ENCODE measurements at regions not wholly inside any gene's neighbourhood (a gene's known extent, or its start where the extent isn't known, plus 50 kb on each side); places are given as distances from the start of the nearest gene placed in this dataset.
"Not testable (repeated sequence)": the region's sequence is repeated elsewhere in the genome, so short reads cannot be mapped to it uniquely, and the experiment has no call there.

DNA sequence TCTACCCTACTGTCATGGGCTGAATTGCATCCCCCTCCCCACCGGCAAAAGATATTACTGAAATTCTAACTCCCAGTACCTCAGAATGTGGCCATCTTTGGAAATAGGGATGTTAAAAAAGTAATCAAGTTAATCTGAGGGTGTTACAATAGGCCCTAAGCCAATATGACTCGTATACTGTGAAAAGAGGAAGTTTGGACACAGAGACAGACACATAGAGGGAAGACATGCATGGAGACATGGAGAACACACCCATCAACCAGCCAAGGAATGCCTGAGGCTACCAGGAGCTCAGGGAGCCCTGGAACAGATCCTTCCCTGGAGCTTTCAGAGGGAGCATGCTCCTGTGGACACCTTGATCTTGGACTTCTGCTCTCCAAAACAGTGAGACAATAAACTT is 138.2 kb upstream of the ADO start:
- DNase-seq: no peak

DNA sequence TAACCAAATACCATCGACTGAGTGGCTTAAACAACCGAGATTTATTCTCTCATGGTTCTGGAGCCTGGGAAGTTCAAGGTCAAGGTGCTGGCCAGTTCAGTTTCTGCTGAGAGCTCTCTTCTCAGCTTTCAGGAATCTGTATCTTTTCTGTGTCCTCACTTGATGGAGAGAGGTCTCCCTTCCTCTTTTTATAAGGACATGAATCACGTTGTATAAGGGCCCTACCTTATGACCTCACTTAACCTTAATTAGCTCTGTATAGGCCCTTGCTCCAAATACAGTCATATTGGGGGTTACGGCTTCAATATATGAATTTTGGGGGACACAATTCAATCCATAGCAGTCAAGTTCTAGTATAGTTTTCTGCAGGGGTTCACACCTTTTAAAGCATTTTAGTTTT is 135.2 kb upstream of the ADO start:
- no peak for DNase-seq

GRCh38 chr10:62671104-62671503 is 133.4 kb upstream of the ADO start:
- no peak for DNase-seq

GRCh38 chr10:62681211-62681940 is 123.1 kb upstream of the ADO start:
- peak; percentile 52 for DNase-seq

- DNase-seq: no peak
Measured at GRCh38 chr10:62684911-62685310, 119.6 kb upstream of the ADO start.

DNA sequence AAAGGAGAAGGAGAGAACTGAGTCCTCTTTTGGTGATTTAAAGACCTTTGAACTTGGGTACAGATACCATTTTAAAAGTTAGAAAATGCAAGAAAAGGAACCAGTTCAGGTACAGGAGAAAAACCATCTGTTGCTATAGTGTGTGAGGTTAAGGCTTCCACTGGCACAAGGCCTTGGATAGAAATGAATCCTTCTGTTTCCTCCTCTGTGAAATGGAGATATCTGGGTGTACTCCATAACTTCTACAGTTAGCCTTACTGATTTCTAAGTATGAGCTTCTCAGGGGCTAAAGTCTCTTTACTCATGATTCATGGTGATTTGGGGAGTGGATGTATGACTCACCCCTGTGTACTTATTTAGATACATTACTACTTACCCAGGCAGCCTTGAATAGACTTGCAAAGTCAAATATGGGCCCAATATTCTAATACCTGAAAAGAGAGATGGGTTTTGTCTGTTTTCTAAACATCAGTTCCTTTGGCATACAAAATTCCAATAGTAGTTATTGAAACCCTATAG is 117.2 kb upstream of the ADO start:
- no peak for DNase-seq

GRCh38 chr10:62688971-62689700 is 115.4 kb upstream of the ADO start:
- no peak for DNase-seq

DNA sequence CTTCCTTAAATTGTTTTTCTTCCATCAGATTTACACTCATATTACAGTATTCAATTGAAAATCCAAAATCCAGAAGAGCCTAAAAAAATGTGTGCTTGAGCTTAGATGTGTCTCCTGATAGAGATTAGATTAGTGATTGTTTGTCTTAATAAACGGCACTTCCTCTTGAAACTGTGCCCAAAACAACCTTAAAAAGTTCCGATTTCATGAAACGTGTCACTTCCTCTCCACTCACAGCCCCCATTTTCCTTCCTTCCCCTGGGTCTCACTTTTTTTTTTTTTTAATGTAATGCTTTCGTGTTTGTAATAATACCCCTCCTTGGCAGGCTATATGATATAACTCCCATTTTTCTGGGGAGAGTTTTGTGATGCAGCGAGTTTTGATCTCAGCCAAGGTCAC is 114.8 kb upstream of the ADO start:
- DNase-seq: no peak

DNA sequence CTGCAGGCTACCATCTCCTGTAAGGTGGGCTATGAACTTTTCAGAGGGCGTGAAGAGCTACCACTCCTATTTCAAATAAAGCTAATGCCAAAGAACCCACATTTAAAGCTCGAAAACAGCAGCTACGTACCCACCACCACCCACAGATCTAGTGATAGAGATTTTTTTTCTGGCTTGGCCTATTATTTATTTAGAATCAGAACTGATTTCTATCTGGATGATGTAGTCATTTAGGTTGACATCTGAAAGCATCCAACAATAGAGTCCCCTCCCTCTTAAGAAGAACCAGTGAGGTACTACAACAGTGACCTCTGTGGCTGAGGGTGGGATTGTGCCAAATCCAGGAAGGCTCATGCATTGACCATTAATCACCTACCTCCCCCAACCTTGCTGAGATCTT is 113.8 kb upstream of the ADO start:
- no peak for DNase-seq

GRCh38 chr10:62691336-62691735 is 113.2 kb upstream of the ADO start:
- no peak for DNase-seq

- DNase-seq: no peak
Measured at GRCh38 chr10:62692085-62692484, 112.4 kb upstream of the ADO start.

DNA sequence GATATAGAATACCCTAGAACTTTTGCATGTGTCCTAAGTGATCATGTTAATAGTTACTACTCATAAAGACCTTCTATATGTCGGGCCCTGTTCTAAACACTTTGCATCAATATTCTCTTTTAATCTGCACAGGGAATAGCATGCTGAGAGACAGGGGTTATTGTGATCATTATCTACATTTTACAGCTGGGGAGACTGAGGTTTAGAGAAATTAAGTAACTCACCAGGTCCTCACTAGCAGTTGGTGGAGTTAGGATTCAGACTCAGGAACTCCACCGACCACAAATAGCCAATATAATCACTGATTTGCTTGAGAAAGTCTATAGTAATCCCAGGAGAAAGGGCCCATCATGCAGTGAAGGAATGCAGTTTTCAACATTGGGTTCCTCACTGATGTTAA is 111.2 kb upstream of the ADO start:
- no peak for DNase-seq

DNA sequence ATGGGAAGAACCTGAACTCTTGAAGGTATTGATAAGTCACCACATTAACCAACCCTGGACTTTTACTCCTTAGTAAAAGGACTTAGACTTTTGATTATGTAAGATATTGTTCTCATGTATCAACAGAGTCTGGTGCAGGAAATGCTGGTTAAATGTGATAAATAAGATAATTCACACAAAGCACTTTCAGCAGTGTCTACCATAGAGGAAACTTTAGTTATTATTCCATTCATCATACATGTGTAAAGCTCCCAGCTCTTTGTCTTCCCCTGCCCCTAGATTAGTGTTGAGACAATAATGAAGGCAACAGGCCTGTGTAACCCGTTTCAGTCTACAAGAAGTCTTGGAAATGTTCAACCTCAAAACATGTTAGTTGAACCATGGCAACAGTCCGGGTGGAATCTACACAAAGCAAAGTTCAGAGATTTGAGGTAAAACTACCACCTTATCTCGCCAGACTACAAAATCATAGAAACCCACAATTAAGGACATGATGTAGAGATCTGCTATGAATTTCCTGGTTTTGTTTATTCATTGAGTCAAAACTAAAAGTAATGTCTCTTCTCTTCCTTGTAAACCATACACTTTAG is 109.9 kb upstream of the ADO start:
- no peak for DNase-seq

DNA sequence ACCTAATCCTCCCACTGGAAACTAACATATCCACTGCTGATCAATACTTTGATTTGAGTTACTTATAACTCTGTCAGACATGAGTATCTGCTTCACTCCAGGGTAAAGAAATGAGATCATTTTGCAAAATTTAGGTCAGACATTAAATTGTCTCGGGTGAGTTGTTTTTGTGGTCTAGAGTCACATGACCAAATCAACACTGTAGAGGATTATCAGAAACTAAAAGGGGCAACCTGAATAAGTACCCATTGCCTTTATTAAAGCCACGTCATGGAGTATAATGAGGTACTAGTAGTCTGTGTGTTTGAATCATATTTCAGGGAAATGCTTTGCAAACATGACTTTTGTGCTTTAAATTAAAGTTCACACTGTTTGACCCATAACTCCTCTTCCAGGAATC is 107.7 kb upstream of the ADO start:
- no peak for DNase-seq

DNA sequence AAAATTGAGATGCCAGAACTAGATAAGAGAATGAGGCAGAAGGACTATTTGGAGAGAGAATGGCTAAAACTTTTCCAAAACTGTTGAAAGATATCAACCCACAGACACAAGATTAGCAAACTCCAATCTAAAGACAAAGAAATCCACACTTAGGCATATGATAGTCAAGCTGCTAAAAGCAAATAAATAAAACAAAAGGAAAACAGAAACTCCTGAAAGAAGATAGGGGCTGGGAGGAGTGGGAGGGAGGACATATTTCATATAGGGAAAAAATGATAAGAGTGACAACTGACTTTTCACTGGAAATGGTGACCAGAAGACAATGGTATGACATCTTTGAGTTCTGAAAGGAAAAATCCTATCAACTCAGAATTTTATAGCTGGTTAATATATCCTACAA is 105.4 kb upstream of the ADO start:
- DNase-seq: no peak

DNA sequence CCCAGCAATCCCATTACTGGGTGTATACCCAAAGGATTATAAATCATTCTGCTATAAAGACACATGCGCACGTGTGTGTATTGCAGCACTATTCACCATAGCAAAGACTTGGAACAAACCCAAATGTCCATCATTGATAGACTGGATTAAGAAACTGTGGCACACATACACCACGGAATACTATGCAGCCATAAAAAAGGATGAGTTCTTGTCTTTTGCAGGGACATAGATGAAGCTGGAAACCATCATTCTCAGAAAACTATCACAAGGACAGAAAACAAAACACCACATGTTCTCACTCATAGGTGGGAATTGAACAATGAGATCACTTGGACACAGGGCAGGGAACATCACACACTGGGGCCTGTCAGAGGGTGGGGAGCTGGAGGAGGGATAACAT is 100.4 kb upstream of the ADO start:
- DNase-seq: not testable (repeated sequence)

- DNase-seq: no peak
Measured at GRCh38 chr10:62705789-62706188, 98.7 kb upstream of the ADO start.

- DNase-seq: no peak
Measured at GRCh38 chr10:62707810-62708209, 96.7 kb upstream of the ADO start.

DNA sequence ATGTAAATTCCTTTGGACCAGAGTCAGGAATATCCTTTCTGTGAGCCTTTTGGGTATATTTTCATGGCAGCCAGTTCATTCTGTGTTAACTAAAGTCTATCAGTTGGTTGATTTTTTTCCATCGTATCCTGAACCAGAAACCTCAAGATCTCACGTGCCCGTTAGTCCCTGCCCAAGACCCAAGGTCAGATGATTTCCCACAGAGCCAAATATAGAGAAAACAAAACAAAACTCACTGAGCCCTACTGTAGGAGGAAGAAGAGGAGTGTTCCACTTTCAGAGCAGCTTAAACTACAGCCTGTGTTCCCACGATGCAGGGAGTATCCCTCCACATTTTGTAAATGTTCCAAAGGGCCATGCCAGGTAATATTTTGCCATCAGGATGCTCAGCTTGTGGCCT is 96.0 kb upstream of the ADO start:
- no peak for DNase-seq

DNA sequence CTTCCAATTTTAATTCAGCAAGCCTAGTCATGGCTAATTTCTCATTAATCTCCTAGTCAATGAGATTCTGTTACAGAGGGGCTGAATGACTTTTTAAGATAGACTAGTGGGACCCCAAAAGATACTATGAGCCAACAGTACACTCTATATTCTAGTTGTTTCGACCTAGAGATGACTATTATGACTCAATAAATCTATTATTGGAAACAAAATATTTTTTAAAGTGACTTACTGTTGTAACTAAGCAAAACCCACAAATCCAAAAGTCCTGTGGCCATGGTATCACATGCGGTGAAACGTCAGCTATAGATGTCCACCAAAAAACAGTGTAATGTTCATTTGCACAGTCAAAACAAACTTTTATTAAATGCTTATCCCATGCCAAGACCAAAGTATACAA is 95.3 kb upstream of the ADO start:
- no peak for DNase-seq

DNA sequence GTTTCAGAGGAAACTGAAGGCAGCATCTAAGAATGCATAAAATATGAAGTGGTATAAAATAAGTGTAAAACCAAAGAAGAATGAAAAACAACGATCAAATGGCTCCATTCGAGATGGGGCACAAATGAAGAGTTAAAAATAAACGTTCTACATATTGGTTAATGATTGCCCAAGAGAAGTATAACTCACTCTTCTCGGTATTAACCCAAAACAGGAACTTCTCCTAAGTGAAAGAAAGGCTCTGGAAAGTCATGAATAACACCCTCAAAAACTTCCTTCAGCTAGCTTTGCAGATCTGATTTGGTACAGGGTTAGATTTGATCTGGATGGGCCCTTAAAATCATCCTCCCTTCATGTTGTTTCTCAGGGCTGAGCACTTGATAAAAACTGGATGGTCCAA is 94.3 kb upstream of the ADO start:
- no peak for DNase-seq

DNA sequence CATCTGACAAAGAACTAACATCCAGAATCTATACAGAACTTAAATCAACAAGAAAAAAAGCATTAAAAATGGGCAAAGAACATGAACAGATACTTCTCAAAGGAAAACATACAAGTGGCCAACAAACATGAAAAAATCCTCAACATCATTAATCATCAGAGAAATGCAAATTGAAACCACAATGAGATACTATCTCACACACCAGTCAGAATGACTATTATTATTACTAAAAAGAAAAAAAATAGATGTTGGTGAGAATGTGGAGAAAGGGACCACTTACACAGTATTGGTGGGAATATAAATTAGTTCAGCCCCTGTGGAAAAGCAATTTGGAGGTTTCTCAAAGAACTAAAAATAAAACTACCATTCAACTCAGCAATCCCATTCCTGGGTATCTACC is 89.1 kb upstream of the ADO start:
- DNase-seq: no peak

DNA sequence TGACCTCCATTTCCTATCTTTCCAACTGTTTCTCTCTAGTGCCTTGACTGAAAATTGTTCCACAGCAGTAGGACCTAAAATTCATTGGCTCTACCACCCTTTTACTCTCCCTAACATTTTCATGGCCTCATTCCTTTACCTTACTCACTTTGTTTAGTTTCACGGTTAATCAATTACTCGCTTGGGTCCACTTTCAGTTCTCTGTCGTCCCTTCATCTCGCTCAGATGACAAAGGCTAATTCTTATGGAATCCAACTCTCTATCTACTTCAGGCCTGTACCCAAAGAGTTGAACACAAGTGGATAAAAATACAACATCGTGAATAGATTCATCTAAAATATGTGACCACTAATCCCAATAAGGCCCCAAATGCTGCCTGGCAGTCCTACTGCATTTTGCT is 85.9 kb upstream of the ADO start:
- DNase-seq: no peak

DNA sequence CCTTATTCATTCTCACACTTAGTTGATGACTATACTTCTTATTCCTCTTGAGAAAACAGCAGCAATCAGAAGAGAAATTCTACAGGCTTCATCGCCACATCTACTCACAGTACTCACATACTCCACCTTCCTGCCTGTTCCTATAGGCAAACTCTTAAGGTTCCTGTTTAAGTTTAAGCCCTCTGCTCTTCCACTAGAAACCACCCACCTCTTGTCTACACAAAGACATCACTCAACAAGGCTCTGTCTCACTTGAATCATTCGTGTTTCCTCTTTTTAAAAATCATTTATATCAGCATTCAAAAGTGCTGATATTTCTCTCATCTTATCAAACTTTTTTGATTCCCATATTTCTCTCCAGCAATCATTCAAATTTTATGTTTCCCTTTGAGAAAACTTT is 85.5 kb upstream of the ADO start:
- no peak for DNase-seq
